ENCODE measurements at regions not wholly inside any gene's neighbourhood (a gene's known extent, or its start where the extent isn't known, plus 50 kb on each side); places are given as distances from the start of the nearest gene placed in this dataset.
A peak's percentile ranks its signal among the peaks of the same experiment; 100 is the strongest.

DNA sequence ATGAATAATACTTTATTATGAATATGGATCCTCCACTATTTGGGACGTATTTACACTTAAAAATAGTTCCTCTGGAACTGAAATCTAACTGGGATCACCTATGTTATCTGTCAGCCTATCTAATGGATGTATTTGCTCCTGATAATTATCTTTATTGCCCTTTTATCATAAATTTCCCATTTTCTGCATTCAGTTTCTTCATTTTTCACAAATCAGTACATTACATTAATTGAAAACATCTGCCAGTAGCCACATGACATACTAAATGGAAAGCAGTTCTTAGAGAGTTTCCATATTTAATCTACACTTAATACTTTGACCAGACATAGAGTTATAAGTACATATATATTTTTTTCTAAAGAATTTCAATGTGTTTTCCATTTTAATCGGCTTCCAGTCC is 888.8 kb downstream of the SLITRK6 start:
- no peak for DNase-seq (ENCODE audit: low read depth)

DNA sequence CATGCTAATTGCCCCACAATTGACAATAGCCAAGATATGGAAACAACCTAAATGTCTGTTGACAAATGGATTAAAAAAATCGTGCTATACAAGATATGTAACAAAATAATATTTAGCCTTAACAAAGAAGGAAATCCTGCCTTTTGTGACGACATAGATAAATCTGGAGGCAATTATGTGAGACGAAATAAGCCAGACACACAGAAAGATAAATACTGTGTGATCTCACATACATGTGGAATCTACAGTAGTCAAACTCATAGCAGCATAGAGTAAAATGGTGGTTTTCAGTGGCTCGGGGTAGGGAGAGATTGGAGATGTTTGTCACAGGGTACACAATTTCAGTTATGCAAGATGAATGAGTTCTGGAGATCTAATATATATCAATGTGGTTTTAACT is 895.8 kb downstream of the SLITRK6 start:
- DNase-seq (ENCODE audit: low read depth): no peak

DNA sequence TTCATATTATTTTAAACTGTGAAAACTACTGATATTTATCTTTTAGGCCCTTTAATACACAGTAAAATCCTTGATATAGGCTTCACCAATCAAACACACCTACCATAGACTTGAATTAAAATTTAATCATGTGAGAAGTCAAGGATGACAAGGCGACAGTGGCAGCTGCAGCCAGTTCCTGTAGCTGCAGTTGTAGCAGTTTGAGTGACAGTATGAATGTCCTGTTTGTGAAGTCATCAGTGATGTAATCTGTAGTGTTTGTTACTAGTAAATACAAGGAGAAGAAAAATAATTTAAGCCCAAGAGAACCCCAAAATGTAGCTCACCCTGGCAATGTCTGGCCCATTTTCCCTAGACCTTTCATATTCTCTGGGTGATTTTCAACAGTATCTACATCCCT is 897.0 kb downstream of the SLITRK6 start:
- DNase-seq (ENCODE audit: low read depth): peak; percentile 2

DNA sequence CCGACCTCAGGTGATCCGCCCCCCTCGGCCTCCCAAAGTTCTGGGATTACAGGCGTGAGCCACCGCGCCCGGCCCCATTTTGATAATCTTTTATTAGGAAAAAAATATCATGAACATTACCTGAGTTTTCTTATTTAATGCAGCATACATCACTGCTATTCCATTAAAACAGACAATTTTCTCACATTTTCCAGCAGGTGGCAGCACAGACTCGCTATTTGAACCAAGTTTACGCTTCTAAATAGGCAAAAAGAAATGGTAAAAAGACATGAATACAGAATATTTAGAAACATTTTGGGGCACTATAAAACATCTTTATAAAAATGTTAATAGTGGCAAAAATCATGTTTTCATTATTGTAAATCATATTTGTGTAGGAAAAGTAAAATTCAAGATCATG is 903.1 kb downstream of the SLITRK6 start:
- peak; percentile 63 for DNase-seq (ENCODE audit: low read depth)

DNA sequence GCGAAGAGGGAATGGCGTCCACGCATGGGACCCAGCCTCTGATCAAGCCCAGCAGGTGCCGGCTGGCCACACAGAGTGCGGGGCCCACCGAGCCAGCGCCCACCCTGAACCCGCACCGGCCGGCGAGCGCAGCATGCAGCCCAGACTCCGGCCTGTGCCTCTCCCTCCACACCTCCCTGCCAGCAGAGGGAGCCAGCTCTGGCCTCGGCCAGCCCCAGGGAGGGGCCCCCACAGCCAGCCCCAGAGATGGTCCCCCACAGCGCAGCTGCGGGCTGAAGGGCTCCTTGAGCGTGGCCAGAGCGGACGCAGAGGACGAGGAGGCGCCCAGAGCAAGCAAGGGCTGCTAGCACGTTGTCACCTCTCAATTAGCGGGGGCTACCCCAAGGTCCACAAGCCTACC is 904.5 kb downstream of the SLITRK6 start:
- no peak for DNase-seq (ENCODE audit: low read depth)

DNA sequence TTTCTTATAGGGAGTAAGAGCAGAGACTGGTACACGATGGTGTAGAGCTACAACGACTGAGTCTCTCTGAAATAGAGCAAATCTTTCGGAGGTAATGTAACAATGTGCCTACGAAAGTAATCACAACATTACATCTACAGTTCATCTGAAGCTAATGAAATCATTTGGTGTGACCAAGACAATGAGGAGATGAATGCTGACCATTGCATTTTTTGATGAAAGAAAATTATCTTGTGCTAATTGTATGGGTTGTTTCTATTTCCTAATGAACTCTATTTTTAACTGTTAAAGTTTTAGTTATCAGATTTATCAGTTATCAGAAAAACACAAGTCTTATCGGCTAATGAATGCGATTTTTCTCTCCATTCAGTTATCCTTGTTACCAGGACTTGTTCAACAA is 913.4 kb downstream of the SLITRK6 start:
- no peak for DNase-seq (ENCODE audit: low read depth)

DNA sequence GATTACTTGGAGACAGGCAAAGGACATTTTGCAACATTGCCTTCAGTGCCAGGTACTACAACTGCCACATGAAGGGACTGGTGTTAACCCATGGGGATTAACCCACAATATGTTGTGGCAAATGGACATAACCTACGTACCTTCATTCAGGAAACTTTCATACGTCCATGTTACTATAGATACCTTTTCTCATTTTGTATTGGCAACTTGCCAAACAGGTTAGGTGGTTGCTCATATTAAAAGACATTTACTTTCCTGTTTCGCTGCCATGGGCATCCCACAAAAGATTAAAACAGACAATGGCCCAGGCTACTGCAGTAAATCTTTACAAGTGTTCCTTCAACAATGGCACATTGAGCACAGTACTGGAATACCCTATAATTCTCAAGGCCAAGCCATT is 925.3 kb downstream of the SLITRK6 start:
- no peak for DNase-seq (ENCODE audit: low read depth)

DNA sequence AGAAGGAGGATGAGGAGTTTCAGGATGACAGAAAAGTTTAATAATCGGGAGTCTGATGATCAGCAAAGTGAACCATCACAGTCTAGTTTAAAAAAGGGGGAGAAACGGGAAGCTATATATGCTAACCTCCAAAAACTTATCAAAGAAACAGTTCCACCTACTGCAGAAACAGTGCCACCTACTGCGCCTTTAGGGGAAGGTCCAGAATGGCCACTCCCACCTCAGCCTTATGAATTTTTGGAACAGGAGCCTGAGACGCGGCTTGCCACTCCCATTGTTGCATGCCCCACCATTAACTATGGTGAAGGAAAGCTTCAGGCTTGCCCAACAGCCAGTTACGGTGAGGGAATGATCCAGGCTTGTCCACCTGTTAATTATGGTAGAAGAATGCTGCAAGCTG is 929.0 kb downstream of the SLITRK6 start:
- no peak for DNase-seq (ENCODE audit: low read depth)

DNA sequence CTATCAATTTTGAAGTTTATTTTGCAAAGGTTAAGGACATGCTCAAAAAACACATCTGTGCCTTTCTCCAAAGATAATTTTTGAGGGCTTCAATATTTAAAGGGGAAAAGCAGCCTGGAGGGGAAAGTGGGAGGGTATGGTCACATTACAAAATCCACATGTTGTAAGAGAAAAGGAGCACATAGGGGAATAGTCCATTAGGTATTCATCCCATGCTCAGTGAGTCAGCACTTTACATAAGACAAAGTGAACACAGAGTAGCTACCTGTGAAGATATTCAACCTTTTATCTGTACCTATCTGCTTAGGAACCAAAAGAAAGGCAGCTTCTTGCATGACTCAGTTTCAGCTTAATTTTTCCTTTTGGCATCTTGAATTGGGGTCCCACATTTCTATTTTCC is 932.0 kb downstream of the SLITRK6 start:
- no peak for DNase-seq (ENCODE audit: low read depth)

DNA sequence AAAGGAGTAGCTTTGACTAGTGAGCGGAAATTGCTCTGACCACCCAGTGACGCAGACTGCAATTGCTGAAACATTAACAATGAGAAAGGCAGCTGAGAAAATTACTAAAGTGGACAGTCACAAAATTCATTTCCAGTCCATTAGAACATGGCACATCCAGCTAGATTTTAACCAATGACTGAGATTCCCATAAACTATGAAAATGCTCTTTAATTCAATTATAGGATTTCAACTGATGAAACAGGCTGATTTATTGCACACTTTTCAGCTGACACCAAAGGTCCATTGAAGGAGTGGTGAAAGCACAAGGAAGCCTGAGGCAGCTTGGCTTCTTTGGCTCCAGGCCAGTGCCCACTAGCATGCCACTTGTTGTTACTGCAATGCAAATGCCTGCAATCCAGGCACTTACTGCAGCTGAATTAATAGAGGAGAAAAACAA is 933.4 kb downstream of the SLITRK6 start:
- peak; percentile 47 for DNase-seq (ENCODE audit: low read depth)

DNA sequence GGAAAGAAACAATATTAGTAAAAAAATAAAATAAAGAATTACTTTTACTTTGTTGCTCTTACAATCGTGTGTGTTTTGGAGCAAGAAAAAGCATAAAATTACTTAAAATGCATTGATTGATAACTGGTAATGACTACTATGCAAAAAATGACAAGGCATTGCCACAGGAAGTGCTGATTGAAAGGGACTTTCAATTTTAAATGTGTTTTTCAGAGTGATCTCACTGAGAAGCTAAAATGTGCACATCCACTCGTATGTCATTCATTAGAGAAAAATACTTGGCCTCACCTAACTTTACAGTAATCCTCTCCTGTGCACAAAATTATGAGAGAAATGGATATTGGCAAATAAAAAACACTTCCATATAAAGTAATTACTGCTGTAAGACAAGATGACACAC is 934.9 kb downstream of the SLITRK6 start:
- no peak for DNase-seq (ENCODE audit: low read depth)

DNA sequence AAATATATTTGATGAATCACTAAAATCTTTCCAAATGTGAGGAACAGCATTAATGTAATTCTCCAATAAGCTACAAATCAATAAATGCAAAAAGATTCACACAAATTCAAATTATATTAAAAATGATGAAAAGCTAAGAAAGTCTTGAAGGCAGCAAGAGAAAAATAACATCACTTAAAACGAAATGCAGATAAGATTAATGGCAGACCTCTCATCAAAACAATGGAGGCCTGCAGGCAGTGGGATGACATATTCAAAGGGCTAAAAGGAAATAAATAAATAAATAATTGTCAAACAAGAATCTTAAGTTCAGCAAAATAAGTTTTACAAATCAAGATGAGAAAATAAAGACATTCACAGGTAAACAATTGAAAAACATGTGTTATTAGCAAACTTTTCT is 952.1 kb downstream of the SLITRK6 start:
- DNase-seq (ENCODE audit: low read depth): no peak

DNA sequence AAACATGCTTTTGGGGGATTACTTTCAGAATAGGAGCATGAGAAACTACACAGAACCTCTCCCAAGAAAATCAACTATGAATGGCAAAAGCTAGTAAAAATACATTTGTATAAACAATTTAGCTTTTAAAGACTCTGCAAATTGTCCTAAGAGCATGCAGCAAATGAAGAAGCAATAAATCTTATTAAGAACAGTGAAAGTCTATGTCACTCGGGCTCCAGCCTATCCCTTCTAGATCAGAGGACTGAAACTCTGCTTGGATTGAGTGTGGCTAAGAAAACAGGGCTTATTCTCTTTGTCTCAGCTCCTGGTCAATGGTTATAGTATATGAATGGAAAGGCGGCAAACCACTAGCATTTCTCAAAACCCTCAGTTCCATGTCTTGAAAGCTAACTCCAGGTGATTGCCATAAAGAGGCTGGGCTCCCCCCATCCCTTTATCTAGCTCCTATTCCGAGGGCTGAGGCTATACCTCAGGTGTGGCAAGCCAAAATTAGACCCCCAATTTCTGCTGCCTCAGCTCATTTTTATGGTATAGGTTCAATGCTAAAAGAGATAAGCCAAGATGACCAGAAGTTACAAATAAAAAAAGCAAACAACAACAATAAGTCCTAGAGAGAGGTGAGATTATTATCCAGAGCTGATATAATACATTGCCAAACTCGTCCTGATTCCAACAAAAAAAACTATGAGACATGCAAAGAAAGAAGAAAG is 953.2 kb downstream of the SLITRK6 start:
- no peak for DNase-seq (ENCODE audit: low read depth)

DNA sequence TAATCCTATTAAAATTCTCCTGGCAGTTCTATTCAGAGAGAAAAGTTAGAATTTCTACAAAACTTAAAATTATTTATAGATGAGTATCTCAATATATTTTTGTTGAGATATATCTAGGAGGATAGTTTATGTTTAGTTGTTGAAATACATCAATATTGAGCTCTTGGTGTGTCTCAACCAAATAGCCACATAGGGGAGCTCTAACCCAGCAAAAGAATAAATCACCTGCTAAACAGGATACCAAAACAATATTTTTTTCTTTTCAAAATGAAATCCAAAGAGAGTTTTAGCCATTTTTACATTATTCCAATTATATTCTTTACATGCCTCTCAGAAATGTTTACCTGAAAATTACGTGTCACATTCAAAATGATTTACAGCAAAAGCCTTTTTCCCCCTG is 954.7 kb downstream of the SLITRK6 start:
- peak; percentile 11 for DNase-seq (ENCODE audit: low read depth)

DNA sequence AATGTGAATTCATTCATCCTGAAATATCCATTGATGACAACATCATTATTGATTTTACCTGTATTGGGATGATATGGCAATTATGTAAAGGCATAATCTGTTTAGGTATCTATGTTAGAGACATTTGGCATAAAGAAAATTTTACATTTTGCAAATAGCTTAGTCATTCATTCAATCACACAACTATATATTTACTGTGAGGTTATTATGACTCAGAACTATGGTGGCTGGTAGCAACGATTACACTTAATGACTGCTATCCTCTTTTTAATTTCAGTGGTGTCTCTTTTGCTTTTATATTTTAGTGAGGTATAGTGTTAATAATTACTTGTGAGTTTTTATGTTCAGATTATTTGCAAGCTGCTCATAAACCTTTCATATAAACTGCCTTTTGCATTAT is 955.9 kb downstream of the SLITRK6 start:
- DNase-seq (ENCODE audit: low read depth): no peak

DNA sequence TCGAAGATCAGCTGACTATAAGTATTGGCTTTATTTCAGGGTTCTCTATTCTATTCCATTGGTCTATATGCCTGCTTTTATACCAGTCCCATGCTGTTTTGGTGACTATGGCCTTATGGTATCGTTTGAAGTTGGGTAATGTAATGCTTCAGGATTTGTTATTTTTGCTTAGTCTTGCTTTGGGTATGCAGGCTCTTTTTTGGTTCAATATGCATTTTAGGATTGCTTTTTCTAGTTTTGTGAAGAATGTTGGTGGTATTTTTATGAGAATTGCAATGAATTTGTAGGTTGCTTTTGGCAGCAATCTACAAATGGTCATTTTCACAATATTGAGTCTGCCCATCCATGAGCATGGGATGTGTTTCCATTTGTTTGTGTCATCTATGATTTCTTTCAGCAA is 951.9 kb upstream of the SLITRK1 start:
- no peak for DNase-seq (ENCODE audit: low read depth)

DNA sequence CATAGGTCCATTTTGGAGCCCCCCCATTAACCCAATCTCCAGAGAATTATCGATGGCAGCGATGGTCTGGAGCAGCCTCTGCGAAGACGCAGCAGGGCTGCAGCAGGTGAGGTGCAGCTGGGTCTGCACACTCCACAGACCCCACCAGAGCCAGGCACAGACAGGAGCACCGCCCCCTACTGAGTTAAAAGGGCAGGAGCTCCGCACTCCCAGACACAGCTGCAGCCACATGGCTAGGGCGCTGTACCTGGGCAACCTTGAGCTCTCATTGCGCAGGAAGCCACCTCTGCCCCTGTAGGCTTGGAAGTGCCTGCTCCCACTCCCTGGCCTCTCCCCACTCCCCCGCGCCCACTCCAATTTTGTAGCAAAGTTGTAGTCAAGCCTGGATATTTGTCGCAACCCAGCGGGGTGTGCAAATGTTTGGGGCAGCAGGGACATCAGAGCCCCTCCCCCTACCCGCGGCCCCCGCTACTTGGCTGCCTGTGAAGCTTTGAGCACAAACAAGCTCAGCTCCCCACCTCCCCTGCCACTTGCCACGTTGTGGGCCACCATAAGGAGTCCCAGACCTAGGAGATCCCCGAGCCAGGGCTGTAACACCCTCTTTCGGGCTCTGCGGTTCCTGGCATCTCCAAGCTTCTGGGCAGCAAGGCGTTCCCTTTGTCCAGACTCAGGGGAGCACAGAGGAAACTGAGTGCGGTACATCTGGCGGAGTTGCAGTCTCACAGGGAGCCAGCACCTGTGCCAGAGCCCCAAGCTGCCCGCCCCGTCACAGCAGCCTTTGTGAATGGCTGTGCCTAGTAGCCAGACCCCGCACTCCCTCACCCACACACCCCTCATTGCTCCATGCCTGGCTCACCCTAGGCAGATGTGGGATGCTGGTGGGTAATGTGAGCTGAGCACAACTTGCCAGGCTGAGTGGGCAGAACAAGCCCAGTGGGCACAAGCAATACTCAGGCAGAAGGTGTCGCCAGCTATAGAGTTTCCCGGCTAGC is 949.7 kb upstream of the SLITRK1 start:
- no peak for DNase-seq (ENCODE audit: low read depth)

DNA sequence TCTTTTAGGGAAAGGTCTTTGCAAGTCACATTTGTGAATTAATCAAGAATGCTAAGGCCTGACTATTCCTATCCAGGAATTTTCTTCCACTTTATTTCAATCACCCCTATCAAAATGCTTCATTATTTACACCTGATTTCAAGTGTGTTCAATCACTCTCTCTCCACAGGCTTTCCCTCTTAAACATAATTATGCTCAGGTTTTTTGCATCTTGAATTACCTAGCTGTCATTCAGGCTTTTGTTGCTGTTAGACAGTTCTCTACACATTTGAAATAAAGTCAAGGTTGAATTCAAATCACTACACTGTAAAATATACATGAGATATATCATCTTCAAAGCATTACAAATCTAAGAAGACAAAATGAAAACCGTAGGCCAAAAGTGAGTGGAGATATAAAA is 941.3 kb upstream of the SLITRK1 start:
- DNase-seq (ENCODE audit: low read depth): no peak

DNA sequence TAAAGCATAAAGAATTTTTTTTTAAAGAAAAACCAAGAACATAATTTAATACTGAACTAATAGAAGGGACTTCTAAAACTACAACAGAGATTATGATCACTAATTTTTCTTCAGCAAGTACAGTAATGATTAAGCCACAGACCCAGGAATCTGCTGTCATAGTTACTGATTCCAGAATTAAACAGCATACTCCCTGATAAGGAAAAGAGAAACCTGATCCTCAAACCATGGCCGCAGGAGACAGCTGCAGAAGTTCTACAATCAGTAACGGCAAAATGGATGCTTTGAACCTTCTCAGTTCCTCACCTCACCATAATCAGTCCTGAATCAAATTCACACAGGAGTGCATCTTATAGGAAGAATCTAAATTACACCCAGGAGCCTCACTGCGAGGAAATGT is 939.0 kb upstream of the SLITRK1 start:
- DNase-seq (ENCODE audit: low read depth): peak; percentile 75

DNA sequence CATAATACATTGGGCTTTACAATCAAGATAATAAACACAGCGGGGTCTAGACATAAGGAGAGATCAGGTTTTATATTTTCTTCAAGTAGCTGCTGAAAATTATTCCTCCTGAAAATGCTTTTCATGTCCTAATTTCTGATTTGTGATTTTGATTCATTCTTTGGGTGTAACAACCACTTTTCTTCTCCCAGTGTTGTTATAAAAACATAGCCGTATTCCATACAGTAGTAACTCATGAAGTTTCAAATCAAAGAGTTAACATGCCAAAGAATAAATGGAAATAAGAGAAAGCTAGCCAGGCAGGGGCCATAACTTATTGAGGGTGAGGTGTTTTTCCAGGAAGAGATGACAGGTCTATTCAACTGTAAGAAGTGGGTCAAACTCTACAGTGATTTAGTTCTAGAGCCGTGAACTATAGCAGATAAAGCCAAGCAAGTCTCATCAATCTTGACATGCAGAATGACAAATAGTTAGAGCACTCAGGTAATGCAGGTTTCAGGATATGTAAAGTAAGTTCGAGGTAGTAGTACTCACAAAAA is 934.4 kb upstream of the SLITRK1 start:
- DNase-seq (ENCODE audit: low read depth): no peak

DNA sequence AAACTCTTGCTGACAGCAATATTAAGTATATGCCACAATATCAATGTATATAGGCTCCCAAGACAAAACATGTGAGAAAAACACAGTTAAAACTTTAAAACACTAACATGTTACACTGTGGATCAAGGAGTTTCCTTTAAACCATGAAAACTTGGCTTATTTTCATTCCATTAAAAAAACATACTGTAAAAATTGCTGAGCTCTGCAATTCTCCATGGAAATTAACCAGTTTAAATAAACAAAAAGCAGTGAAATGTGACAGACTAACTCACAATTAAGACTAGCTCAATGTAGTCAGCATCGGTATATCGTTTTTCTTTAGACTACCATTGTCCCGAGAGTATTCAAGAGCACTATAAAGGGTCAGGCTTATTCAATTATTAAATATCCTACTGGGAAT is 930.5 kb upstream of the SLITRK1 start:
- DNase-seq (ENCODE audit: low read depth): no peak

DNA sequence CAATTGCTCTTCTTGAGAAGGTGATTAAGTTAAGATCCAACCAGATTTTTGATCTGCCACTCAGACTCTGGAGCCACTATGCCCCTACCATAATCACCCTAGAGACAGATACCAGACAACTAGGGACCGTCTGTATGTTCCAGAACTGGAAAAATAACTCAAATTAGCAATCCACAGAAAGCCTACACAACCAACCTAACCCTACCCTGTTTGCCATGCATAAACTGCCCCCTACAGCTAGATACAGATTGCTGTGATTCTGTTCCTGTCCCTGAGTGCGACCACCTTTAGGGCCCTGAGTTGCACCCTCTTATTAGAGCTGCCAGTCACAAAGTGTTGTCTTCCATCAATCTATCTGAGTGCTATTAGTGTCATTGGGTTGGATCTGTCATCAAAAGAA is 929.8 kb upstream of the SLITRK1 start:
- no peak for DNase-seq (ENCODE audit: low read depth)
